Liver (tissue), 8 donors: ENCODE measurements at regions not wholly inside any gene's neighbourhood (a gene's known extent, or its start where the extent isn't known, plus 50 kb on each side); places are given as distances from the start of the nearest gene placed in this dataset.

Source experiments
- DNase-seq: peaks from one replicate; pipeline ENCODE4 v3.0.0-alpha.2; 2017; ENCODE audit warnings: low spot score
- H3K27ac ChIP-seq, 2 donors: one replicate each; pipeline ENCODE4 v1.7.0; 2013; ENCODE audit warnings: inconsistent platforms in 2 of 2, low read length in 2 of 2, control low read depth in 1 of 2, low read depth in 1 of 2, mild to moderate bottlenecking in 1 of 2
- H3K27me3 ChIP-seq, 4 donors: one replicate each; pipeline versions ENCODE4 v1.6.1 to v1.7.0; 2013; ENCODE audit warnings: low read length in 3 of 4, inconsistent platforms in 1 of 4, mild to moderate bottlenecking in 1 of 4, moderate library complexity in 1 of 4; ENCODE audit not compliant: control insufficient read depth in 4 of 4, insufficient read depth in 4 of 4
- H3K36me3 ChIP-seq, 4 donors: one replicate each; pipeline versions ENCODE4 v1.6.1 to v1.7.0; 2013; ENCODE audit warnings: low read length in 3 of 4, mild to moderate bottlenecking in 3 of 4, low read depth in 1 of 4, moderate library complexity in 1 of 4; ENCODE audit not compliant: control insufficient read depth in 4 of 4, insufficient read depth in 3 of 4
- H3K4me1 ChIP-seq, 4 donors: one replicate each; pipeline versions ENCODE4 v1.6.1 to v1.7.0; 2013; ENCODE audit warnings: low read length in 3 of 4, mild to moderate bottlenecking in 3 of 4, moderate library complexity in 1 of 4; ENCODE audit not compliant: control insufficient read depth in 4 of 4, insufficient read depth in 4 of 4
- H3K4me3 ChIP-seq, 3 donors: one replicate each; pipeline versions ENCODE4 v1.6.1 to v1.7.0; 2013; ENCODE audit warnings: low read length in 3 of 3, control low read depth in 1 of 3, low read depth in 1 of 3, mild to moderate bottlenecking in 1 of 3
- H3K9ac ChIP-seq, 2 donors: one replicate each; pipeline ENCODE4 v1.7.0; 2013; ENCODE audit warnings: low read length in 2 of 2, mild to moderate bottlenecking in 2 of 2, moderate library complexity in 2 of 2, control low read depth in 1 of 2, low read depth in 1 of 2
- H3K9me3 ChIP-seq, 4 donors: one replicate each; pipeline versions ENCODE4 v1.6.1 to v1.7.0; 2013; ENCODE audit warnings: low read length in 3 of 4; ENCODE audit not compliant: control insufficient read depth in 4 of 4
- ATF3 ChIP-seq: IDR thresholded peaks from 2 replicates; pipeline ENCODE4 v1.6.1; 2016; ENCODE audit warnings: antibody characterized with exemption
- CTCF ChIP-seq: fragments of 150-350 bp; IDR thresholded peaks from 2 replicates; pipeline ENCODE4 v1.5.1; 2017; ENCODE audit warnings: improper control_type of control experiment, low read depth, low read length; ENCODE audit not compliant: missing input control
- EGR1 ChIP-seq, 2 donors: IDR thresholded peaks; 2 replicates each; pipeline ENCODE4 v1.6.1; 2016 to 2018; ENCODE audit warnings: antibody characterized with exemption in 2 of 2, low read depth in 2 of 2
- FOXA1 ChIP-seq: IDR thresholded peaks from 2 replicates; pipeline ENCODE4 v1.6.1; 2016; ENCODE audit warnings: antibody characterized with exemption
- FOXA2 ChIP-seq: IDR thresholded peaks from 2 replicates; pipeline ENCODE4 v1.6.1; 2016; ENCODE audit warnings: antibody characterized with exemption
- GABPA ChIP-seq, 2 donors: IDR thresholded peaks in 1 of 2; conservative IDR thresholded peaks in 1 of 2; 2 replicates each; pipeline ENCODE4 v1.6.1; 2016; ENCODE audit warnings: antibody characterized with exemption in 2 of 2, mild to moderate bottlenecking in 1 of 2, moderate library complexity in 1 of 2
- HNF4A ChIP-seq, 2 donors: conservative IDR thresholded peaks; 2 replicates each; pipeline ENCODE4 v1.6.1; 2016; ENCODE audit warnings: antibody characterized with exemption in 2 of 2, mild to moderate bottlenecking in 2 of 2
- HNF4G ChIP-seq: IDR thresholded peaks from 2 replicates; pipeline ENCODE4 v1.6.1; 2016; ENCODE audit warnings: antibody characterized with exemption
- JUND ChIP-seq, 2 donors: IDR thresholded peaks; 2 replicates each; pipeline ENCODE4 v1.6.1; 2016; ENCODE audit warnings: antibody characterized with exemption in 2 of 2
- MAX ChIP-seq: IDR thresholded peaks from 2 replicates; pipeline ENCODE4 v1.6.1; 2016; ENCODE audit warnings: antibody characterized with exemption
- NR2F2 ChIP-seq: IDR thresholded peaks from 2 replicates; pipeline ENCODE4 v1.6.1; 2016; ENCODE audit warnings: antibody characterized with exemption
- RAD21 ChIP-seq, 2 donors: IDR thresholded peaks; 2 replicates each; pipeline ENCODE4 v1.6.1; 2016; ENCODE audit warnings: antibody characterized with exemption in 2 of 2, mild to moderate bottlenecking in 2 of 2
- REST ChIP-seq: IDR thresholded peaks from 2 replicates; pipeline ENCODE4 v1.6.1; 2016; ENCODE audit warnings: antibody characterized with exemption, mild to moderate bottlenecking
- RXRA ChIP-seq, 2 donors: IDR thresholded peaks; 2 replicates each; pipeline ENCODE4 v1.6.1; 2017 to 2018; ENCODE audit warnings: antibody characterized with exemption in 2 of 2, mild to moderate bottlenecking in 1 of 2
- TAF1 ChIP-seq: conservative IDR thresholded peaks from 2 replicates; pipeline ENCODE4 v1.6.1; 2016; ENCODE audit warnings: antibody characterized with exemption, mild to moderate bottlenecking
- YY1 ChIP-seq: IDR thresholded peaks from 2 replicates; pipeline ENCODE4 v1.6.1; 2016; ENCODE audit warnings: antibody characterized with exemption, mild to moderate bottlenecking
- ZBTB33 ChIP-seq: IDR thresholded peaks from 2 replicates; pipeline ENCODE4 v1.6.1; 2016; ENCODE audit warnings: antibody characterized with exemption
- WGBS: extraction: QIAGEN DNeasy Blood & Tissue Kit; methylation state at CpG from one replicate; pipeline ENCODE4 v1.1.7; 2013; 5-methylcytosine and 5-hydroxymethylcytosine counted together
- donor health status: healthy.
- donor health status: healthy.
- donor health status: healthy.
- donor health status: healthy.
- donor health status: healthy.

GRCh38 chr12:92648242-92649031 lies 54.4 kb upstream of the PLEKHG7 start:
- Histone ChIP-seq H3K4me1 (no peaks in the 10 kb centered on the region), H3K9ac (no peak overlapping the region), H3K4me3 (no peak overlapping the region), H3K36me3 (no peaks in the 10 kb centered on the region), H3K9me3 (no peaks in the 10 kb centered on the region), H3K27ac (no peak overlapping the region), H3K27me3 (no peaks in the 10 kb centered on the region)
- WGBS, result 83% methylated on average over 6 of the region's 6 CpGs
- no peak for DNase-seq
- TF ChIP-seq NR2F2 (no peak), RXRA (IDR thresholded peaks at IDR 0.05) (no peak), JUND (IDR thresholded peaks at IDR 0.05) (no peak), GABPA (IDR thresholded peaks at IDR 0.05 in 1 of 2, conservative IDR thresholded peaks at IDR 0.05 in 1 of 2) (no peak), FOXA2 (no peak), ZBTB33 (no peak), ATF3 (no peak), REST (no peak), RAD21 (IDR thresholded peaks at IDR 0.05) (no peak), EGR1 (IDR thresholded peaks at IDR 0.05; ENCODE audit: low read depth in 2 of 2) (no peak), YY1 (no peak), CTCF (no peak)

- Histone ChIP-seq H3K36me3 (no peaks in the 10 kb centered on the region), H3K27me3 (no peaks in the 10 kb centered on the region), H3K4me3 (no peak overlapping the region), H3K9ac (no peak overlapping the region), H3K9me3 (no peaks in the 10 kb centered on the region), H3K27ac (no peak overlapping the region), H3K4me1 (no peaks in the 10 kb centered on the region)
- no peak for DNase-seq
- 5% methylated on average over 1 of the region's 1 CpG for WGBS
- no peak for TF ChIP-seq RAD21 (IDR thresholded peaks at IDR 0.05)
- TF ChIP-seq JUND (IDR thresholded peaks at IDR 0.05), result no peak
- no peak for TF ChIP-seq HNF4A (conservative IDR thresholded peaks at IDR 0.05)
- TF ChIP-seq GABPA (IDR thresholded peaks at IDR 0.05 in 1 of 2, conservative IDR thresholded peaks at IDR 0.05 in 1 of 2), result no peak
- no peak for TF ChIP-seq EGR1 (IDR thresholded peaks at IDR 0.05; ENCODE audit: low read depth in 2 of 2)
- no peak for TF ChIP-seq ATF3
- no peak for TF ChIP-seq TAF1
- TF ChIP-seq MAX, result no peak
- TF ChIP-seq HNF4G, result no peak
- TF ChIP-seq CTCF, result no peak
- TF ChIP-seq FOXA1, result no peak
- TF ChIP-seq ZBTB33, result no peak
- TF ChIP-seq FOXA2, result no peak
Observed at GRCh38 chr12:92641291-92641690, 61.5 kb upstream of the PLEKHG7 start.
